ENCODE measurements at regions not wholly inside any gene's neighbourhood (a gene's known extent, or its start where the extent isn't known, plus 50 kb on each side); places are given as distances from the start of the nearest gene placed in this dataset.

DNA sequence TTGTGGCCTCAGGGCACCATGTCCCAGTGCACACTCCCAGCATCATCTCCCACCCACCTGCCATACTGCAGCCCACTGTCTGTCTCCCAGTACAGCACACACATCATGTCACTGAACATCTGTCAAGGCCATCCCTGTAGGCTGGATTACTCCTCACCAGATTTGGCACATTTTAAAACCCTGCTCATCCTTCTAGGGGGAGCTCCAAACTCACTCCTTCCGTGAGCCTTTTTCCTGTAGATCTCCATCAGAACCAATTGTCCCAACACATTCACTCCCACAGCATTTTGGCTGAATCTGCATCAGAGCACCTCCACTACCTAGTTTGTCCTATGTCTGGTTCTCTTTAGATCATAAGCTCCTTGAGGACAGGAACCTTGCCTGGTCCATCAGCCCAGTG lies 58.6 kb upstream of the GRIK3 start:
- CTCF ChIA-PET, result no interaction called here
- dilution Hi-C loops (cut with MboI; ENCODE audit: extremely low pct_ligation_motif_present, low sequenced_read_pairs) (no loop called here), intact Hi-C loops (cut with micrococcal nuclease) (no loop called here)
- BruUV-seq (replicated peaks), result no TSS peak
- no peaks in the 10 kb centered on the region for H3K27me3 ChIP-seq (ENCODE audit: control insufficient read depth in 2 of 2, insufficient read depth in 2 of 2, low read length in 2 of 2)
- DNase-seq (ENCODE audit: low read depth, low spot score) (no peak), FAIRE-seq (no peak)
- H3K4me2 ChIP-seq (ENCODE audit: insufficient read depth, low read length), result no peak overlapping the region
- no peak overlapping the region for H3K9ac ChIP-seq (replicated peaks; ENCODE audit: extremely low read depth, insufficient read depth, low read length)
- no peak overlapping the region for H3K4me3 ChIP-seq (replicated peaks in 1 of 3; ENCODE audit: insufficient read depth in 1 of 3, low read depth in 1 of 3, low read length in 3 of 3)
- no peak overlapping the region for H2AFZ ChIP-seq (ENCODE audit: low read depth, low read length)
- no peaks in the 10 kb centered on the region for H3K4me1 ChIP-seq (ENCODE audit: control insufficient read depth, extremely low read depth, insufficient read depth, low read length)
- no peaks in the 10 kb centered on the region for H3K36me3 ChIP-seq (ENCODE audit: control insufficient read depth in 2 of 2, extremely low read depth in 1 of 2, insufficient read depth in 2 of 2, low read length in 2 of 2)
- H3K9me1 ChIP-seq (replicated peaks; ENCODE audit: control insufficient read depth, extremely low read depth, insufficient read depth, low read length), result no peaks in the 10 kb centered on the region
- no peaks in the 10 kb centered on the region for H3K79me2 ChIP-seq (ENCODE audit: control insufficient read depth, insufficient read depth, low read length)
- no peaks in the 10 kb centered on the region for H4K20me1 ChIP-seq (replicated peaks; ENCODE audit: control insufficient read depth, extremely low read depth, insufficient read depth, low read length)
- no peak overlapping the region for H3K27ac ChIP-seq (ENCODE audit: insufficient read depth, low read depth, low read length)
- H3K9me3 ChIP-seq (replicated peaks; ENCODE audit: control insufficient read depth, insufficient read depth, low read length), result no peaks in the 10 kb centered on the region
- TF ChIP-seq FOS (IDR thresholded peaks at IDR 0.05; ENCODE audit: borderline replicate concordance, insufficient read depth, low read length) (no peak), CTCF (IDR thresholded peaks at IDR 0.05; ENCODE audit: extremely low read depth in 1 of 2, insufficient read depth in 1 of 2, low read depth in 1 of 2, low read length in 2 of 2) (no peak), GATA2 (IDR thresholded peaks at IDR 0.05; ENCODE audit: insufficient read depth, insufficient read length, low read depth, low read length) (no peak), JUN (IDR thresholded peaks at IDR 0.05; ENCODE audit: borderline replicate concordance, insufficient read depth, insufficient read length, low read depth) (no peak), EZH2 (IDR thresholded peaks at IDR 0.05; ENCODE audit: borderline replicate concordance, low read depth, low read length, severe bottlenecking) (no peak), MAX (IDR thresholded peaks at IDR 0.05; ENCODE audit: insufficient read depth, insufficient read length) (no peak), POLR2A (IDR thresholded peaks at IDR 0.05; ENCODE audit: low read depth, low read length) (no peak), POLR2AphosphoS5 (IDR thresholded peaks at IDR 0.05; ENCODE audit: insufficient read depth, low read depth, low read length) (no peak), MYC (IDR thresholded peaks at IDR 0.05; ENCODE audit: low read depth, low read length) (no peak)
- POLR2A ChIA-PET, result no interaction called here

Measured in endothelial cell of umbilical vein (primary cell).